ENCODE measurements at regions not wholly inside any gene's neighbourhood (a gene's known extent, or its start where the extent isn't known, plus 50 kb on each side); places are given as distances from the start of the nearest gene placed in this dataset.

DNA sequence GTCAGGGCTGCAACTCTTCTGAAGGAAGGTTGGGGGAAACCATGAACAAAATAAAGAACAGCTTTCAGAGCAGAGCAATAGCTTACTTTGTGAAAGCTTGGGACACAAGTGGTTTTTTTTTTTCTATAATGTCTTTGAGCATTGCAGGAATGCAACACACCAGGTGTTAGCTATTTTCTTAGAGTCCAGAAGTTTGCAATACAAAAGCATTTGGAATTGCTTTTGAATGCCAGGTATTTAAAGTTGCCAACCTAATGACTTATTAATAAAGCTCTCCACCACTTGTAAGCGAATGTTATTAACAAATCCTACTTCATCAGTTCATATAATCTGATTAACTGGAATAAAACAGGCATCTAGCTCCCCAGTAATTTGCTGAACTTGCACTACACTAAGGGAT is 172.6 kb downstream of the NUFIP1 start:
- intact Hi-C loops (cut with micrococcal nuclease) (no loop called here), in situ Hi-C loops (cut with MboI) (no loop called here)
- ChIA-PET CTCF (ENCODE audit: low intra/inter-chr PET ratio) (interaction anchor here (0.5 kb wide), 1 partner anchor 831 kb away, joined by 3 read pairs; no protein-coding TSS in a partner anchor), POLR2A (interaction anchor here (1.2 kb wide), 1 partner anchor 12 kb away, joined by 4 read pairs; no protein-coding TSS in a partner anchor)
- H3K4me3 ChIP-seq = no peak overlapping the region
- H3K4me1 ChIP-seq (replicated peaks in 1 of 2; ENCODE audit: control insufficient read depth in 2 of 2, insufficient read depth in 2 of 2, low read length in 2 of 2) = no peaks in the 10 kb centered on the region
- TF ChIP-seq THRAP3 (IDR thresholded peaks at IDR 0.05; ENCODE audit: borderline replicate concordance) = no peak
- no peak for TF ChIP-seq HDAC3 (IDR thresholded peaks at IDR 0.05; ENCODE audit: borderline replicate concordance, partially characterized antibody)
- no peaks in the 10 kb centered on the region for H4K20me1 ChIP-seq (replicated peaks; ENCODE audit: control insufficient read depth, insufficient read depth, low read length)
- no peaks in the 10 kb centered on the region for H3K79me2 ChIP-seq (ENCODE audit: control insufficient read depth, insufficient read depth, low read length)
- ATAC-seq (no peak), FAIRE-seq (no peak), DNase-seq (ENCODE audit: extremely low read depth in 1 of 4, low spot score in 3 of 4) (no peak)
- no peaks in the 10 kb centered on the region for H3K9me1 ChIP-seq (ENCODE audit: control insufficient read depth, insufficient read depth, low read length)
- H2AFZ ChIP-seq (ENCODE audit: low read depth, low read length) = no peak overlapping the region
- WGBS (ENCODE audit: insufficient coverage, low coverage, missing lambda C conversion rate) = 6% methylated on average over 1 of the region's 1 CpG
- peaks cover 2 to 25% of the 10 kb centered on the region in 2 experiments; a peak in 3 of 5 replicates for H3K27me3 ChIP-seq (ENCODE audit: control insufficient read depth in 2 of 2, insufficient read depth in 2 of 2, low read length in 2 of 2)
- no TSS peak for BruUV-seq (replicated peaks)
- H3K27ac ChIP-seq (ENCODE audit: extremely low read depth, low read depth, low read length) = no peak overlapping the region
- H3K4me2 ChIP-seq (ENCODE audit: insufficient read depth, low read length) = no peak overlapping the region
- H3K9ac ChIP-seq (ENCODE audit: insufficient read depth in 1 of 2, low read depth in 2 of 2, low read length in 2 of 2) = no peak overlapping the region
- no peaks in the 10 kb centered on the region for H3K36me3 ChIP-seq (ENCODE audit: control insufficient read depth, insufficient read depth, low read length)
- H3K9me3 ChIP-seq (replicated peaks; ENCODE audit: control insufficient read depth, insufficient read depth, low read depth, low read length) = no peaks in the 10 kb centered on the region

DNA sequence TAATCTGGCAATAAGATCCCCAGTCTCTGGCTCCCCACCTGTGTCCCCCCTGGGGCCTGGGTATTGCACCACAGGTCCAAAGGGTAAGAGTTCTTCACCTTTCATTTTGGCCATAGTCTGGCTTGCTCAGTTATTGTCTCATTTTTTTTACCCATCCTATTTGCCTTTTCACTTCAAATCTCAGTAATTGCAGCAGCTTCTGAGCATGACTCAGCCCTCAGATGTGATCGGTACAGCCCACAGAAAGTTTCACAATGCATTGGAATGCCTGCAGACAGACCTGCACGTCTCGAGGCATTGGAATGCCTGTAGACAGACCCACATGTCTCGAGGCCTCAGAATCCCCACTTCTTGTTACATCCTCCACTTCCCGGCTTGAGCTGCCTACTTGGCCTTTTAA is 173.6 kb downstream of the NUFIP1 start:
- CTCF ChIA-PET (ENCODE audit: low intra/inter-chr PET ratio) = no interaction called here

More for the DNA sequence above, 173.6 kb downstream of the NUFIP1 start:
- no peak for DNase-seq (ENCODE audit: extremely low read depth in 1 of 4, low spot score in 3 of 4)
- H3K9me3 ChIP-seq (replicated peaks; ENCODE audit: control insufficient read depth, insufficient read depth, low read depth, low read length) = no peaks in the 10 kb centered on the region
- 0% methylated on average over 5 of the region's 5 CpGs for WGBS (ENCODE audit: insufficient coverage, low coverage, missing lambda C conversion rate)
- POLR2A ChIA-PET = interaction anchor here (0.7 kb wide), 1 partner anchor 88 kb away, joined by 3 read pairs; no protein-coding TSS in a partner anchor
- H3K79me2 ChIP-seq (ENCODE audit: control insufficient read depth, insufficient read depth, low read length) = no peaks in the 10 kb centered on the region
- no peak overlapping the region for H3K9ac ChIP-seq (ENCODE audit: insufficient read depth in 1 of 2, low read depth in 2 of 2, low read length in 2 of 2)
- H3K27me3 ChIP-seq (ENCODE audit: control insufficient read depth in 2 of 2, insufficient read depth in 2 of 2, low read length in 2 of 2) = peaks cover 2 to 25% of the 10 kb centered on the region in 2 experiments; a peak in 3 of 5 replicates
- H3K4me2 ChIP-seq (ENCODE audit: insufficient read depth, low read length) = no peak overlapping the region
- FAIRE-seq = no peak
- no peaks in the 10 kb centered on the region for H4K20me1 ChIP-seq (replicated peaks; ENCODE audit: control insufficient read depth, insufficient read depth, low read length)
- H3K9me1 ChIP-seq (ENCODE audit: control insufficient read depth, insufficient read depth, low read length) = no peaks in the 10 kb centered on the region
- H2AFZ ChIP-seq (ENCODE audit: low read depth, low read length) = no peak overlapping the region
- H3K27ac ChIP-seq (ENCODE audit: extremely low read depth, low read depth, low read length) = no peak overlapping the region
- no peaks in the 10 kb centered on the region for H3K4me1 ChIP-seq (replicated peaks in 1 of 2; ENCODE audit: control insufficient read depth in 2 of 2, insufficient read depth in 2 of 2, low read length in 2 of 2)
- no peaks in the 10 kb centered on the region for H3K36me3 ChIP-seq (ENCODE audit: control insufficient read depth, insufficient read depth, low read length)
- ATAC-seq = no peak
- intact Hi-C loops (cut with micrococcal nuclease) (no loop called here), in situ Hi-C loops (cut with MboI) (no loop called here)
- TF ChIP-seq CEBPB (tag; IDR thresholded peaks at IDR 0.05) (peak; percentile 56), NFE2 (IDR thresholded peaks at IDR 0.05; ENCODE audit: low read depth) (peak; percentile 13; the same call in 1 of the 2 replicates), MXD1 (CRISPR knock-in tag; IDR thresholded peaks at IDR 0.05; ENCODE audit: borderline replicate concordance, poor library complexity, severe bottlenecking) (no peak), CEBPG (CRISPR knock-in tag; IDR thresholded peaks at IDR 0.05) (no peak), CEBPG (tag; conservative IDR thresholded peaks at IDR 0.05 in 1 of 2, IDR thresholded peaks at IDR 0.05 in 1 of 2) (peak in 1 of 2 experiments; percentile 54; a peak in 2 of 4 replicates)
- no peak overlapping the region for H3K4me3 ChIP-seq
- no TSS peak for BruUV-seq (replicated peaks)
